Activated naive CD4-positive, alpha-beta T cell treated with anti-CD3 and anti-CD28 coated beads for 36 hours (primary cell): ENCODE measurements at regions not wholly inside any gene's neighbourhood (a gene's known extent, or its start where the extent isn't known, plus 50 kb on each side); places are given as distances from the start of the nearest gene placed in this dataset.

Experiments used
- CTCF ChIA-PET: fragments of 350-600 bp; sonication (Branson Sonifier 250); formaldehyde crosslinking; loops from one replicate; lab custom pipeline; 2021; ENCODE audit warnings: antibody characterized with exemption; lab: Charles Lee
- DNase-seq: peaks from one replicate; pipeline ENCODE4 v3.0.0-alpha.2; 2020
- H3K27ac Mint-ChIP-seq: one replicate; pipeline ENCODE4 v1.8.0; 2021; ENCODE audit warnings: mild to moderate bottlenecking, mixed read lengths
- H3K27me3 Mint-ChIP-seq: one replicate; pipeline ENCODE4 v1.8.0; 2021; ENCODE audit warnings: low read depth, mixed read lengths
- H3K36me3 Mint-ChIP-seq: one replicate; pipeline ENCODE4 v1.8.0; 2021; ENCODE audit warnings: low read depth, mixed read lengths
- H3K4me1 Mint-ChIP-seq: one replicate; pipeline ENCODE4 v1.8.0; 2021; ENCODE audit warnings: low read depth, mixed read lengths
- H3K4me3 Mint-ChIP-seq: one replicate; pipeline ENCODE4 v1.8.0; 2021; ENCODE audit warnings: mild to moderate bottlenecking, moderate library complexity, mixed read lengths
- H3K9me3 Mint-ChIP-seq: one replicate; pipeline ENCODE4 v1.8.0; 2021; ENCODE audit warnings: mixed read lengths
- intact Hi-C: fragments of 100-400 bp; cut with micrococcal nuclease; formaldehyde crosslinking; loops from one replicate; pipeline ENCODE4 v1.15.1; 2023

- no peak overlapping the region for H3K4me3 Mint-ChIP-seq
- no peak overlapping the region for H3K27ac Mint-ChIP-seq
- no peaks in the 10 kb centered on the region for H3K4me1 Mint-ChIP-seq
- H3K27me3 Mint-ChIP-seq = no peaks in the 10 kb centered on the region
- H3K36me3 Mint-ChIP-seq = no peaks in the 10 kb centered on the region
- intact Hi-C loops = no loop called here
- CTCF ChIA-PET = no interaction called here
- peaks cover 7% of the 10 kb centered on the region for H3K9me3 Mint-ChIP-seq
- no peak for DNase-seq
Measured at GRCh38 chr2:163541943-163542342, 193.9 kb downstream of the FIGN start.

GRCh38 chr2:163541495-163541894, 194.3 kb downstream of the FIGN start:
- no peak overlapping the region for H3K27ac Mint-ChIP-seq
- intact Hi-C loops = no loop called here
- no peak overlapping the region for H3K4me3 Mint-ChIP-seq
- no peaks in the 10 kb centered on the region for H3K36me3 Mint-ChIP-seq
- CTCF ChIA-PET = no interaction called here
- no peak for DNase-seq
- H3K27me3 Mint-ChIP-seq = no peaks in the 10 kb centered on the region
- peaks cover 7% of the 10 kb centered on the region for H3K9me3 Mint-ChIP-seq
- H3K4me1 Mint-ChIP-seq = no peaks in the 10 kb centered on the region

GRCh38 chr2:163528640-163529217, 207.1 kb downstream of the FIGN start:
- no peak for DNase-seq
- Mint-ChIP-seq H3K27me3 (no peaks in the 10 kb centered on the region), H3K36me3 (peaks cover 4% of the 10 kb centered on the region), H3K4me3 (no peak overlapping the region), H3K9me3 (peaks cover 13% of the 10 kb centered on the region), H3K4me1 (no peaks in the 10 kb centered on the region), H3K27ac (no peak overlapping the region)
- CTCF ChIA-PET = no interaction called here
- intact Hi-C loops = no loop called here

- intact Hi-C loops = no loop called here
- H3K27ac Mint-ChIP-seq = no peak overlapping the region
- CTCF ChIA-PET = no interaction called here
- DNase-seq = no peak
- H3K4me1 Mint-ChIP-seq = no peaks in the 10 kb centered on the region
- no peak overlapping the region for H3K4me3 Mint-ChIP-seq
- peaks cover 4% of the 10 kb centered on the region for H3K36me3 Mint-ChIP-seq
- H3K9me3 Mint-ChIP-seq = peaks cover 16% of the 10 kb centered on the region
- no peaks in the 10 kb centered on the region for H3K27me3 Mint-ChIP-seq
Measured at GRCh38 chr2:163527381-163527780, 208.4 kb downstream of the FIGN start.

- H3K4me1 Mint-ChIP-seq = no peaks in the 10 kb centered on the region
- H3K27ac Mint-ChIP-seq = no peak overlapping the region
- no peak for DNase-seq
- H3K9me3 Mint-ChIP-seq = peaks cover 12% of the 10 kb centered on the region
- CTCF ChIA-PET = no interaction called here
- intact Hi-C loops = no loop called here
- no peak overlapping the region for H3K4me3 Mint-ChIP-seq
- no peaks in the 10 kb centered on the region for H3K27me3 Mint-ChIP-seq
- no peaks in the 10 kb centered on the region for H3K36me3 Mint-ChIP-seq
Measured at GRCh38 chr2:163518762-163519161, 217.0 kb downstream of the FIGN start.

GRCh38 chr2:163515836-163516235, 220.0 kb downstream of the FIGN start:
- peaks cover 7% of the 10 kb centered on the region for H3K9me3 Mint-ChIP-seq
- CTCF ChIA-PET = no interaction called here

GRCh38 chr2:163505281-163505680, 230.5 kb downstream of the FIGN start:
- CTCF ChIA-PET = no interaction called here
- Mint-ChIP-seq H3K27me3 (no peaks in the 10 kb centered on the region), H3K9me3 (peaks cover 18% of the 10 kb centered on the region), H3K27ac (no peak overlapping the region), H3K36me3 (no peaks in the 10 kb centered on the region), H3K4me3 (no peak overlapping the region), H3K4me1 (no peaks in the 10 kb centered on the region)
- no peak for DNase-seq
- intact Hi-C loops = no loop called here

More at GRCh38 chr2:163515836-163516235, 220.0 kb downstream of the FIGN start:
- H3K4me1 Mint-ChIP-seq = no peaks in the 10 kb centered on the region
- H3K27me3 Mint-ChIP-seq = no peaks in the 10 kb centered on the region
- no peak for DNase-seq
- intact Hi-C loops = no loop called here
- no peak overlapping the region for H3K27ac Mint-ChIP-seq
- no peaks in the 10 kb centered on the region for H3K36me3 Mint-ChIP-seq
- no peak overlapping the region for H3K4me3 Mint-ChIP-seq

GRCh38 chr2:163493359-163494298, 242.2 kb downstream of the FIGN start:
- no peak for DNase-seq
- intact Hi-C loops = no loop called here
- Mint-ChIP-seq H3K27me3 (no peaks in the 10 kb centered on the region), H3K36me3 (no peaks in the 10 kb centered on the region), H3K9me3 (peaks cover 16% of the 10 kb centered on the region), H3K4me1 (no peaks in the 10 kb centered on the region), H3K4me3 (no peak overlapping the region), H3K27ac (no peak overlapping the region)
- CTCF ChIA-PET = no interaction called here

GRCh38 chr2:163491850-163492249, 244.0 kb downstream of the FIGN start:
- H3K9me3 Mint-ChIP-seq = peaks cover 8% of the 10 kb centered on the region
- intact Hi-C loops = no loop called here
- no peaks in the 10 kb centered on the region for H3K27me3 Mint-ChIP-seq
- H3K36me3 Mint-ChIP-seq = no peaks in the 10 kb centered on the region
- CTCF ChIA-PET = no interaction called here
- no peak for DNase-seq
- H3K4me3 Mint-ChIP-seq = no peak overlapping the region
- H3K4me1 Mint-ChIP-seq = no peaks in the 10 kb centered on the region
- no peak overlapping the region for H3K27ac Mint-ChIP-seq

- Mint-ChIP-seq H3K27ac (no peak overlapping the region), H3K9me3 (peaks cover 8% of the 10 kb centered on the region), H3K4me1 (no peaks in the 10 kb centered on the region), H3K36me3 (no peaks in the 10 kb centered on the region), H3K4me3 (no peak overlapping the region), H3K27me3 (no peaks in the 10 kb centered on the region)
- CTCF ChIA-PET = no interaction called here
- no peak for DNase-seq
- intact Hi-C loops = no loop called here
Measured at GRCh38 chr2:163490281-163490680, 245.5 kb downstream of the FIGN start.

- no peaks in the 10 kb centered on the region for H3K36me3 Mint-ChIP-seq
- no peak overlapping the region for H3K4me3 Mint-ChIP-seq
- no peaks in the 10 kb centered on the region for H3K4me1 Mint-ChIP-seq
- peaks cover 8% of the 10 kb centered on the region for H3K9me3 Mint-ChIP-seq
- no peak for DNase-seq
- intact Hi-C loops = no loop called here
- no peak overlapping the region for H3K27ac Mint-ChIP-seq
- H3K27me3 Mint-ChIP-seq = no peaks in the 10 kb centered on the region
- CTCF ChIA-PET = interaction anchor here (0.6 kb wide), 1 partner anchor 1098 kb away, joined by 3 read pairs; no protein-coding TSS in a partner anchor
Measured at GRCh38 chr2:163481515-163481914, 254.3 kb downstream of the FIGN start.

- Mint-ChIP-seq H3K36me3 (no peaks in the 10 kb centered on the region), H3K27ac (no peak overlapping the region), H3K4me1 (no peaks in the 10 kb centered on the region), H3K27me3 (no peaks in the 10 kb centered on the region), H3K9me3 (peaks cover 8% of the 10 kb centered on the region), H3K4me3 (no peak overlapping the region)
- no peak for DNase-seq
- intact Hi-C loops = no loop called here
- CTCF ChIA-PET = no interaction called here
Measured at GRCh38 chr2:163479599-163479998, 256.2 kb downstream of the FIGN start.

- Mint-ChIP-seq H3K4me3 (no peak overlapping the region), H3K27me3 (no peaks in the 10 kb centered on the region), H3K36me3 (no peaks in the 10 kb centered on the region), H3K9me3 (peaks cover 9% of the 10 kb centered on the region), H3K4me1 (no peaks in the 10 kb centered on the region), H3K27ac (no peak overlapping the region)
- no peak for DNase-seq
- intact Hi-C loops = no loop called here
- CTCF ChIA-PET = no interaction called here
Measured at GRCh38 chr2:163475815-163476214, 260.0 kb downstream of the FIGN start.
